Adrenal gland (tissue), 5 donors: ENCODE measurements at regions not wholly inside any gene's neighbourhood (a gene's known extent, or its start where the extent isn't known, plus 50 kb on each side); places are given as distances from the start of the nearest gene placed in this dataset.

ENCODE experiments used
- CTCF ChIP-seq, 6 experiments: fragments of 450-650 bp in 4 of 6; fragments of 200-600 bp in 2 of 6; sonication (generic) in 1 of 6; IDR thresholded peaks; 1 replicate in 5 of 6; 2 replicates in 1 of 6; pipeline versions ENCODE4 v1.5.1 to v1.8.0; 2016 to 2021; ENCODE audit warnings: antibody characterized with exemption in 6 of 6, mild to moderate bottlenecking in 2 of 6, moderate library complexity in 1 of 6
- POLR2A ChIP-seq, 2 donors: fragments of 450-650 bp; IDR thresholded peaks; one replicate each; pipeline ENCODE4 v1.6.1; 2017; ENCODE audit warnings: antibody characterized with exemption in 2 of 2, mild to moderate bottlenecking in 2 of 2, moderate library complexity in 1 of 2
- donor health status: DM: no; HTN: no; CAD: no.

DNA sequence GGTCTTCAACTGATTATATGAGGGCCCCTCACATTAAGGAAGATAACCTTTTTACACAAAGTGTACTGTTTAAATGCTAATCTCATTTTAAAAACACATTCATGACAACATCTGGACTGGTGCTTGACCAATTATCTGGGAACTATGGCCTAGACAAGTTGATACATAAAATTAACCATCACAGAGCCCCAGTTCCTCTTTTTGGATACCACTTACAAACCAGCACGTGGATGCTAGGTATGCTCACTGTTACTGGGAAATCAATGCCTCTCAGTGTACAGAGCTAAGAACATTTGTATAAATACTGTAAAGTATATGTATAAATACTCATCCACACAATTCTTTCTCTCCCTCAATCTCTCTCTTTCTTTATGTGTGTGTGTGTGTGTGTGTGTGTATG lies 1217.8 kb upstream of the LRRTM3 start:
- TF ChIP-seq CTCF (IDR thresholded peaks at IDR 0.05) (no peak), POLR2A (IDR thresholded peaks at IDR 0.05) (no peak)
